GM23338 (cell line): ENCODE measurements at regions not wholly inside any gene's neighbourhood (a gene's known extent, or its start where the extent isn't known, plus 50 kb on each side); places are given as distances from the start of the nearest gene placed in this dataset.

Source experiments
- ATAC-seq: fragments of 200-7000 bp; cut with Tn5 transposase; 3 replicates; pipeline ENCODE4 v1.9.1; 2020
- DNase-seq: peaks from one replicate; pipeline ENCODE4 v3.0.0-alpha.2; 2015; ENCODE audit warnings: low spot score
- H2AFZ ChIP-seq: fragments of 200-600 bp; sonication (generic); 2 replicates; pipeline ENCODE4 v1.8.0; 2016; ENCODE audit warnings: antibody characterized with exemption, mild to moderate bottlenecking, moderate library complexity
- H3F3A ChIP-seq: fragments of 200-600 bp; sonication (generic); replicated peaks from 2 replicates; pipeline ENCODE4 v1.8.0; 2017; ENCODE audit warnings: antibody characterized with exemption, mixed run types, low read depth
- H3K27ac ChIP-seq: fragments of 200-600 bp; sonication (generic); 2 replicates; pipeline ENCODE4 v1.6.1; 2016; ENCODE audit warnings: low read depth
- H3K27me3 ChIP-seq: fragments of 200-600 bp; sonication (generic); 2 replicates; pipeline ENCODE4 v1.8.0; 2016; ENCODE audit warnings: mild to moderate bottlenecking, mixed run types, moderate library complexity; ENCODE audit not compliant: insufficient read depth
- H3K36me3 ChIP-seq: fragments of 200-600 bp; sonication (generic); 2 replicates; pipeline ENCODE4 v1.8.0; 2016; ENCODE audit warnings: mild to moderate bottlenecking; ENCODE audit not compliant: insufficient read depth
- H3K4me1 ChIP-seq: fragments of 200-600 bp; sonication (generic); 2 replicates; pipeline ENCODE4 v1.8.0; 2016; ENCODE audit warnings: mild to moderate bottlenecking, moderate library complexity; ENCODE audit not compliant: insufficient read depth
- H3K4me2 ChIP-seq: fragments of 200-600 bp; sonication (generic); 2 replicates; pipeline ENCODE4 v1.7.1; 2017; ENCODE audit warnings: mixed run types
- H3K4me3 ChIP-seq: fragments of 200-600 bp; sonication (generic); 2 replicates; pipeline ENCODE4 v1.6.1; 2016; ENCODE audit warnings: mixed run types
- H3K79me2 ChIP-seq: fragments of 200-600 bp; sonication (generic); replicated peaks from 2 replicates; pipeline ENCODE4 v1.8.0; 2017; ENCODE audit warnings: mild to moderate bottlenecking; ENCODE audit not compliant: insufficient read depth
- H3K9me2 ChIP-seq: fragments of 200-600 bp; sonication (generic); 2 replicates; pipeline ENCODE4 v1.8.0; 2017; ENCODE audit not compliant: insufficient read depth
- H4K20me1 ChIP-seq: fragments of 200-600 bp; sonication (generic); replicated peaks from 2 replicates; pipeline ENCODE4 v1.8.0; 2017; ENCODE audit warnings: mild to moderate bottlenecking; ENCODE audit not compliant: insufficient read depth
- H3K27ac Mint-ChIP-seq: 2 replicates; pipeline ENCODE4 v1.8.0; 2020; ENCODE audit warnings: inconsistent platforms, mild to moderate bottlenecking, moderate library complexity, mixed read lengths
- H3K27me3 Mint-ChIP-seq: 3 replicates; pipeline ENCODE4 v1.8.0; 2022; ENCODE audit warnings: low read depth, mild to moderate bottlenecking, moderate library complexity, mixed read lengths, inconsistent platforms; ENCODE audit not compliant: insufficient read depth, poor library complexity
- H3K36me3 Mint-ChIP-seq: 3 replicates; pipeline ENCODE4 v1.8.0; 2021; ENCODE audit warnings: low read depth, mild to moderate bottlenecking, inconsistent platforms, moderate library complexity, mixed read lengths
- H3K4me1 Mint-ChIP-seq: 3 replicates; pipeline ENCODE4 v1.8.0; 2020; ENCODE audit warnings: mild to moderate bottlenecking, inconsistent platforms, mixed read lengths
- H3K4me3 Mint-ChIP-seq: 3 replicates; pipeline ENCODE4 v1.8.0; 2021; ENCODE audit warnings: moderate library complexity, mild to moderate bottlenecking, inconsistent platforms, mixed read lengths
- H3K9me3 Mint-ChIP-seq: 3 replicates; pipeline ENCODE4 v1.8.0; 2020; ENCODE audit warnings: moderate library complexity, mild to moderate bottlenecking, inconsistent platforms, mixed read lengths
- CREB1 ChIP-seq: fragments of 250-450 bp; sonication (Bioruptor Pico); IDR thresholded peaks from 2 replicates; pipeline ENCODE4 v1.5.0; 2020; ENCODE audit warnings: low read depth, mild to moderate bottlenecking, moderate library complexity
- ETS1 ChIP-seq: IDR thresholded peaks from 2 replicates; pipeline ENCODE4 v1.6.1; 2016; ENCODE audit warnings: antibody characterized with exemption
- EZH2 ChIP-seq: fragments of 200-600 bp; sonication (generic); IDR thresholded peaks from one replicate; pipeline ENCODE4 v1.8.0; 2017; ENCODE audit warnings: antibody characterized with exemption, mild to moderate bottlenecking, low read depth; ENCODE audit not compliant: unreplicated experiment
- EZH2phosphoT487 ChIP-seq: fragments of 200-600 bp; sonication (generic); IDR thresholded peaks from one replicate; pipeline ENCODE4 v1.8.1; 2018; ENCODE audit warnings: antibody characterized with exemption; ENCODE audit not compliant: unreplicated experiment
- JUNB ChIP-seq: IDR thresholded peaks from one replicate; pipeline ENCODE4 v1.6.1; 2016; ENCODE audit warnings: antibody characterized with exemption; ENCODE audit not compliant: unreplicated experiment
- NANOG ChIP-seq: IDR thresholded peaks from 2 replicates; pipeline ENCODE4 v1.6.1; 2016; ENCODE audit warnings: antibody characterized with exemption, borderline replicate concordance
- POLR2AphosphoS5 ChIP-seq: IDR thresholded peaks from 2 replicates; pipeline ENCODE4 v1.6.1; 2016; ENCODE audit warnings: antibody characterized with exemption, low read depth
- REST ChIP-seq: IDR thresholded peaks from one replicate; pipeline ENCODE4 v1.6.1; 2018; ENCODE audit warnings: antibody characterized with exemption; ENCODE audit not compliant: unreplicated experiment
- STAT1 ChIP-seq: IDR thresholded peaks from one replicate; pipeline ENCODE4 v1.6.1; 2016; ENCODE audit warnings: antibody characterized with exemption; ENCODE audit not compliant: unreplicated experiment
- ZNF114 ChIP-seq: fragments of 250-450 bp; sonication (Bioruptor Pico); IDR thresholded peaks from 2 replicates; pipeline ENCODE4 v1.5.0; 2020; ENCODE audit warnings: mild to moderate bottlenecking, moderate library complexity
- ZNF331 ChIP-seq: fragments of 250-450 bp; sonication (Bioruptor Pico); IDR thresholded peaks from 2 replicates; pipeline ENCODE4 v1.5.0; 2020; ENCODE audit warnings: low read depth, mild to moderate bottlenecking, moderate library complexity
- TF ChIP-seq, protein P1 (sequence below): fragments of 250-450 bp; sonication (Bioruptor Pico); IDR thresholded peaks from 2 replicates; pipeline ENCODE4 v1.5.0; 2020; ENCODE audit warnings: mild to moderate bottlenecking, moderate library complexity
- TF ChIP-seq, protein P2 (sequence below), 2 experiments: fragments of 200-600 bp in 1 of 2; sonication (generic) in 1 of 2; conservative IDR thresholded peaks; 2 replicates each; pipeline versions ENCODE4 v1.5.1 to v1.6.1; 2016 to 2017; ENCODE audit warnings: antibody characterized with exemption in 2 of 2, low read depth in 2 of 2, mild to moderate bottlenecking in 2 of 2, moderate library complexity in 1 of 2

DNA sequence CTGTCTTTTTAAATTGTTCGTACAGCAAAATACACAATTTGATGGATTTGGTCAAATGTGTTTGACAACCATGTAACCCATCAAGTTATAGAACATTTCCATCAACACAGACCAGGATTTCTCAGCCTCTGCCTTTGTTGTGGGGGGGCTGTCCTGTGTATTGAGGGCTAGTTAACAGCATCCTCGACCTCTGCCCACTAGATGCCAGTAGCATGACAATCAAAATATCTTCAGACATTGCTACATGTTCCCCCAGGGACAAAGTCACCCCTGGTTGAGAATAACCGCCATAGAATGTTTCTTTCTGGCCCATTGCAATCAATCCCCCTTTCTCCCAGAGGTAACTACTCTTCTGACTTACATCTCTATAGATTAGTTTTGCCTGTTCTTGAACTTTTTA, 310.1 kb upstream of the RGMA start:
- H3K4me3 Mint-ChIP-seq = no peak overlapping the region
- H3K9me3 Mint-ChIP-seq = peaks cover 62% of the 10 kb centered on the region
- no peak overlapping the region for H3K27ac Mint-ChIP-seq

More for the DNA sequence above, 310.1 kb upstream of the RGMA start:
- Histone ChIP-seq H3K36me3 (no peaks in the 10 kb centered on the region; the same call in none of the 2 replicates), H3K27ac (no peak overlapping the region), H4K20me1 (no peaks in the 10 kb centered on the region), H3K9me2 (no peaks in the 10 kb centered on the region), H3K79me2 (no peaks in the 10 kb centered on the region), H3K27me3 (no peaks in the 10 kb centered on the region), H3K4me3 (no peak overlapping the region), H3F3A (no peaks in the 10 kb centered on the region), H2AFZ (no peak overlapping the region), H3K4me2 (no peak overlapping the region), H3K4me1 (no peaks in the 10 kb centered on the region)
- Mint-ChIP-seq H3K36me3 (peaks cover 28% of the 10 kb centered on the region; the same call in 2 of the 3 replicates), H3K4me1 (no peaks in the 10 kb centered on the region), H3K27me3 (no peaks in the 10 kb centered on the region)
- no peak for ATAC-seq
- no peak for DNase-seq
- TF ChIP-seq ZNF114 (CRISPR knock-in tag) (no peak), STAT1 (no peak), NANOG (no peak), ETS1 (no peak), ZNF331 (no peak), REST (no peak), CREB1 (CRISPR knock-in tag) (no peak), JUNB (no peak), EZH2phosphoT487 (no peak), POLR2AphosphoS5 (no peak), EZH2 (no peak)
- TF ChIP-seq, protein P1, sequence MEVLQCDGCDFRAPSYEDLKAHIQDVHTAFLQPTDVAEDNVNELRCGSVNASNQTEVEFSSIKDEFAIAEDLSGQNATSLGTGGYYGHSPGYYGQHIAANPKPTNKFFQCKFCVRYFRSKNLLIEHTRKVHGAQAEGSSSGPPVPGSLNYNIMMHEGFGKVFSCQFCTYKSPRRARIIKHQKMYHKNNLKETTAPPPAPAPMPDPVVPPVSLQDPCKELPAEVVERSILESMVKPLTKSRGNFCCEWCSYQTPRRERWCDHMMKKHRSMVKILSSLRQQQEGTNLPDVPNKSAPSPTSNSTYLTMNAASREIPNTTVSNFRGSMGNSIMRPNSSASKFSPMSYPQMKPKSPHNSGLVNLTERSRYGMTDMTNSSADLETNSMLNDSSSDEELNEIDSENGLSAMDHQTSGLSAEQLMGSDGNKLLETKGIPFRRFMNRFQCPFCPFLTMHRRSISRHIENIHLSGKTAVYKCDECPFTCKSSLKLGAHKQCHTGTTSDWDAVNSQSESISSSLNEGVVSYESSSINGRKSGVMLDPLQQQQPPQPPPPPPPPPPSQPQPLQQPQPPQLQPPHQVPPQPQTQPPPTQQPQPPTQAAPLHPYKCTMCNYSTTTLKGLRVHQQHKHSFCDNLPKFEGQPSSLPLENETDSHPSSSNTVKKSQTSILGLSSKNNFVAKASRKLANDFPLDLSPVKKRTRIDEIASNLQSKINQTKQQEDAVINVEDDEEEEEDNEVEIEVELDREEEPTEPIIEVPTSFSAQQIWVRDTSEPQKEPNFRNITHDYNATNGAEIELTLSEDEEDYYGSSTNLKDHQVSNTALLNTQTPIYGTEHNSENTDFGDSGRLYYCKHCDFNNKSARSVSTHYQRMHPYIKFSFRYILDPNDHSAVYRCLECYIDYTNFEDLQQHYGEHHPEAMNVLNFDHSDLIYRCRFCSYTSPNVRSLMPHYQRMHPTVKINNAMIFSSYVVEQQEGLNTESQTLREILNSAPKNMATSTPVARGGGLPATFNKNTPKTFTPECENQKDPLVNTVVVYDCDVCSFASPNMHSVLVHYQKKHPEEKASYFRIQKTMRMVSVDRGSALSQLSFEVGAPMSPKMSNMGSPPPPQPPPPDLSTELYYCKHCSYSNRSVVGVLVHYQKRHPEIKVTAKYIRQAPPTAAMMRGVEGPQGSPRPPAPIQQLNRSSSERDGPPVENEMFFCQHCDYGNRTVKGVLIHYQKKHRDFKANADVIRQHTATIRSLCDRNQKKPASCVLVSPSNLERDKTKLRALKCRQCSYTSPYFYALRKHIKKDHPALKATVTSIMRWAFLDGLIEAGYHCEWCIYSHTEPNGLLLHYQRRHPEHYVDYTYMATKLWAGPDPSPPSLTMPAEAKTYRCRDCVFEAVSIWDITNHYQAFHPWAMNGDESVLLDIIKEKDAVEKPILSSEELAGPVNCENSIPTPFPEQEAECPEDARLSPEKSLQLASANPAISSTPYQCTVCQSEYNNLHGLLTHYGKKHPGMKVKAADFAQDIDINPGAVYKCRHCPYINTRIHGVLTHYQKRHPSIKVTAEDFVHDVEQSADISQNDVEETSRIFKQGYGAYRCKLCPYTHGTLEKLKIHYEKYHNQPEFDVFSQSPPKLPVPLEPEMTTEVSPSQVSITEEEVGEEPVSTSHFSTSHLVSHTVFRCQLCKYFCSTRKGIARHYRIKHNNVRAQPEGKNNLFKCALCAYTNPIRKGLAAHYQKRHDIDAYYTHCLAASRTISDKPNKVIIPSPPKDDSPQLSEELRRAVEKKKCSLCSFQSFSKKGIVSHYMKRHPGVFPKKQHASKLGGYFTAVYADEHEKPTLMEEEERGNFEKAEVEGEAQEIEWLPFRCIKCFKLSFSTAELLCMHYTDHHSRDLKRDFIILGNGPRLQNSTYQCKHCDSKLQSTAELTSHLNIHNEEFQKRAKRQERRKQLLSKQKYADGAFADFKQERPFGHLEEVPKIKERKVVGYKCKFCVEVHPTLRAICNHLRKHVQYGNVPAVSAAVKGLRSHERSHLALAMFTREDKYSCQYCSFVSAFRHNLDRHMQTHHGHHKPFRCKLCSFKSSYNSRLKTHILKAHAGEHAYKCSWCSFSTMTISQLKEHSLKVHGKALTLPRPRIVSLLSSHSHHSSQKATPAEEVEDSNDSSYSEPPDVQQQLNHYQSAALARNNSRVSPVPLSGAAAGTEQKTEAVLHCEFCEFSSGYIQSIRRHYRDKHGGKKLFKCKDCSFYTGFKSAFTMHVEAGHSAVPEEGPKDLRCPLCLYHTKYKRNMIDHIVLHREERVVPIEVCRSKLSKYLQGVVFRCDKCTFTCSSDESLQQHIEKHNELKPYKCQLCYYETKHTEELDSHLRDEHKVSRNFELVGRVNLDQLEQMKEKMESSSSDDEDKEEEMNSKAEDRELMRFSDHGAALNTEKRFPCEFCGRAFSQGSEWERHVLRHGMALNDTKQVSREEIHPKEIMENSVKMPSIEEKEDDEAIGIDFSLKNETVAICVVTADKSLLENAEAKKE (CRISPR knock-in tag) = no peak
- TF ChIP-seq, protein P2, sequence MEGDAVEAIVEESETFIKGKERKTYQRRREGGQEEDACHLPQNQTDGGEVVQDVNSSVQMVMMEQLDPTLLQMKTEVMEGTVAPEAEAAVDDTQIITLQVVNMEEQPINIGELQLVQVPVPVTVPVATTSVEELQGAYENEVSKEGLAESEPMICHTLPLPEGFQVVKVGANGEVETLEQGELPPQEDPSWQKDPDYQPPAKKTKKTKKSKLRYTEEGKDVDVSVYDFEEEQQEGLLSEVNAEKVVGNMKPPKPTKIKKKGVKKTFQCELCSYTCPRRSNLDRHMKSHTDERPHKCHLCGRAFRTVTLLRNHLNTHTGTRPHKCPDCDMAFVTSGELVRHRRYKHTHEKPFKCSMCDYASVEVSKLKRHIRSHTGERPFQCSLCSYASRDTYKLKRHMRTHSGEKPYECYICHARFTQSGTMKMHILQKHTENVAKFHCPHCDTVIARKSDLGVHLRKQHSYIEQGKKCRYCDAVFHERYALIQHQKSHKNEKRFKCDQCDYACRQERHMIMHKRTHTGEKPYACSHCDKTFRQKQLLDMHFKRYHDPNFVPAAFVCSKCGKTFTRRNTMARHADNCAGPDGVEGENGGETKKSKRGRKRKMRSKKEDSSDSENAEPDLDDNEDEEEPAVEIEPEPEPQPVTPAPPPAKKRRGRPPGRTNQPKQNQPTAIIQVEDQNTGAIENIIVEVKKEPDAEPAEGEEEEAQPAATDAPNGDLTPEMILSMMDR (conservative IDR thresholded peaks at IDR 0.05; ENCODE audit: low read depth in 2 of 2) = no peak
